Activated CD8-positive, alpha-beta T cell treated with anti-CD3 and anti-CD28 coated beads for 36 hours (primary cell): ENCODE measurements at regions not wholly inside any gene's neighbourhood (a gene's known extent, or its start where the extent isn't known, plus 50 kb on each side); places are given as distances from the start of the nearest gene placed in this dataset.
"Not testable (repeated sequence)": the region's sequence is repeated elsewhere in the genome, so short reads cannot be mapped to it uniquely, and the experiment has no call there.

Source experiments
- ATAC-seq: fragments of 200-7000 bp; cut with Tn5 transposase; one replicate; pipeline ENCODE4 v1.10.0; 2021; ENCODE audit warnings: mild to moderate bottlenecking, moderate library complexity
- CTCF ChIA-PET: fragments of 350-600 bp; sonication (Branson Sonifier 250); formaldehyde crosslinking; loops from one replicate; lab custom pipeline; 2021; ENCODE audit warnings: antibody characterized with exemption; lab: Charles Lee
- POLR2A ChIA-PET: fragments of 350-600 bp; sonication (Branson Sonifier 250); formaldehyde crosslinking; loops from one replicate; lab custom pipeline; 2021; ENCODE audit warnings: antibody characterized with exemption; lab: Charles Lee
- DNase-seq: peaks from one replicate; pipeline ENCODE4 v3.0.0-alpha.2; 2020
- H3K27ac Mint-ChIP-seq: one replicate; pipeline ENCODE4 v1.8.0; 2021; ENCODE audit warnings: mild to moderate bottlenecking, mixed read lengths
- H3K27me3 Mint-ChIP-seq: one replicate; pipeline ENCODE4 v1.8.0; 2021; ENCODE audit warnings: mixed read lengths
- H3K36me3 Mint-ChIP-seq: one replicate; pipeline ENCODE4 v1.8.0; 2021; ENCODE audit warnings: low read depth, mixed read lengths
- H3K4me1 Mint-ChIP-seq: one replicate; pipeline ENCODE4 v1.8.0; 2021; ENCODE audit warnings: low read depth, mixed read lengths
- H3K4me3 Mint-ChIP-seq: one replicate; pipeline ENCODE4 v1.8.0; 2021; ENCODE audit warnings: mild to moderate bottlenecking, moderate library complexity, mixed read lengths
- H3K9me3 Mint-ChIP-seq: one replicate; pipeline ENCODE4 v1.8.0; 2021; ENCODE audit warnings: mixed read lengths
- intact Hi-C: fragments of 100-400 bp; cut with micrococcal nuclease; formaldehyde crosslinking; loops from one replicate; pipeline ENCODE4 v1.10.0; 2022

DNA sequence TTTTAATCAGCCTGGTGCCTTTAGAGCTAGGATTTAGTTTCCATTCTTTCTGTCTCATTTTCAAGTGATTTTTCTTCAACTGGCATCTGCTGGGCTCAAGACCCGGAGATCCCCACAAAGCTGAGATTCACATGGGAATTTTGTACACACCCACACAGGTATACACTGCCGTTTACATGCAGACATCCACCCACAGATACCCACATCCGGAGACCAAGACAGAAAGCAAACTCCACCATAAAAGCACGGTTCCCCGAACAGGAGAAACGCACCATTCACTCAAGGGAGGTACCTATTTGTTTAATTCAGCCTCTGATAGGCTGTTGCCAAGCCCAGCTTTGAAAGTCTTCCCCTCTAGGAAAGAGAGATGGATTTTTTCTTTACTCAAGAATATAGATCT, 87.2 kb downstream of the ART5 start:
- Mint-ChIP-seq H3K27ac (peak overlapping the region; percentile 84), H3K27me3 (peaks cover 14% of the 10 kb centered on the region), H3K4me3 (peak overlapping the region; percentile 43)
- CTCF ChIA-PET, intact Hi-C loops, ATAC-seq, H3K9me3 Mint-ChIP-seq, POLR2A ChIA-PET, H3K4me1 Mint-ChIP-seq, H3K36me3 Mint-ChIP-seq: not testable (repeated sequence)
- DNase-seq, result peak; percentile 21

DNA sequence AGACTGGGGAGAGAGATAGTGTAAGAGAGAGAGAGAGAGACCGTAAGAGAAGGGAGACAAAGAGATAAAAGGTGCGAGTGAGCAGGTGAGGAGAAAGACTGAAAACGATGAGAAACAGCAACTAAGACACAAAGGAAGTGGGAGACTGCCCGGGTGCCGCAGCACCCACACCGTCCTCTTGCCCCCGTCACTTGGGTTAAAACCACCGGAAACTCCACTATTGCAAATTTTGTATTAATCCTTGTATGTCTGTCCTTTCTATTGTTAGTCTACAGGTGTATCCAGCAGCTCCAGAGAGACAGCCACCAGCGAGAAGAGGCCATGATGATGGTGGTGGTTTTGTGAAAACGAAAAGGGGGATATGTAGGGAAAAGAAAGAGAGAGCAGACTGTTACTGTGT, 96.8 kb downstream of the ART5 start:
- POLR2A ChIA-PET, H3K36me3 Mint-ChIP-seq, H3K4me1 Mint-ChIP-seq, H3K9me3 Mint-ChIP-seq, H3K27me3 Mint-ChIP-seq, ATAC-seq, CTCF ChIA-PET, intact Hi-C loops: not testable (repeated sequence)
- Mint-ChIP-seq H3K27ac (peak overlapping the region; percentile 56), H3K4me3 (peak overlapping the region; percentile 29)
- DNase-seq, result peak; percentile 19

DNA sequence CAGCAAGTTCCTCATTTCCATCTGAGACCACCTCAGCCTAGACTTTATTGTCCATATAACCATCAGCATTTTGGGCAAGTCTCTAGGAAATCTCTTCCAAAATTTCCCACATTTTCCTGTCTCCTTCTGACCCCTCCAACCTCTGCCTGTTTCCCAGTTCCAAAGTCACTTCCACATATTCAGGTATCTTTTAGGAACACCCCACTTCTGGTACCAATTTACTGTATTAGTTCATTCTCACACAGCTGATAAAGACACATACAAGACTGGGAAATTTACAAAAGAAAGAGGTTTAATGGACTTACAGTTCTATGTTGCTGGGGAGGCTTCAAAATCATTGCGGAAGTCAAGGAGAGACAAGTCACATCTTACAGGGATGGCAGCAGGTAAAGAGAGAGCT, 103.6 kb downstream of the ART5 start:
- intact Hi-C loops, ATAC-seq, H3K4me1 Mint-ChIP-seq, CTCF ChIA-PET, H3K36me3 Mint-ChIP-seq, DNase-seq, POLR2A ChIA-PET, H3K4me3 Mint-ChIP-seq, H3K27ac Mint-ChIP-seq: not testable (repeated sequence)
- Mint-ChIP-seq H3K27me3 (peaks cover 20% of the 10 kb centered on the region), H3K9me3 (peaks cover 13% of the 10 kb centered on the region)

DNA sequence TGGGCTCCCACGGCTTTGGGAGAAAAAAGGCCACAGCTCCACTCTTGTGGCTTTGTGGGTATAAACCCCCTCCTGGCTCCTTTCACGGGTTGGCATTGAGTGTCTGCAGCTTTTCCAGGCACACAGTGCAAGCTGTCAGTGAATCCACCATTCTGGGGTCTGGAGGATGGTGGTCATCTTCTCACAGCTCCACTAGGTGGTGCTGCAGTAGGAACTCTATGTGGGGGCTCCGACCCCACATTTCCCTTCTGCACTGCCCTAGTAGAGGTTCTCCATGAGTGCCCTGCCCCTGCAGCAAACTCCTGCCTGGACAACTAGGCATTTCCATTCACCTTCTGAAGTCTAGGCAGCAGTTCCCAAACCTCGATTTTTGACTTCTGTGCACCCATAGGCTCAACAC, 104.5 kb downstream of the ART5 start:
- H3K27me3 Mint-ChIP-seq, result peaks cover 20% of the 10 kb centered on the region
- H3K4me1 Mint-ChIP-seq, POLR2A ChIA-PET, intact Hi-C loops, H3K4me3 Mint-ChIP-seq, H3K36me3 Mint-ChIP-seq, CTCF ChIA-PET, H3K27ac Mint-ChIP-seq, ATAC-seq, DNase-seq: not testable (repeated sequence)
- peaks cover 13% of the 10 kb centered on the region for H3K9me3 Mint-ChIP-seq

DNA sequence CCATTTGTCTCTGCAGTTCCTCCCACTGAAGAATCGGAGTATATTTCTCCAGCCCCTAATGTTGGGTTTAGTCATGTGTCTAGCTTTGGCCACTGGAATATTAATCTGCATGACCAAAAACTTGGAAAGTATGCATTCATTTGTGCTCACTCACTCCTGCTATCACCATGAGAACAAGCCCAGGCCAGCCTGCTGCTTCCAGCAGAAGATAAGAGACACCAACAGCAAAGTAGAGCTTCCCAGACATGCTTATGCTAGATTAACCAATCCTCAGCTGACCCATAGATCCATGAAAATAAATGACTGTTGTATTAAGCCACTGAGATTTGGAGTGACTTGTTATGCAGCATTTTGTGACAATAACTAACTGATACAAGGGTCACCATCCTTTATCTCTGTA, 108.8 kb downstream of the ART5 start:
- CTCF ChIA-PET, H3K4me1 Mint-ChIP-seq, H3K9me3 Mint-ChIP-seq, H3K36me3 Mint-ChIP-seq, ATAC-seq, POLR2A ChIA-PET, H3K27ac Mint-ChIP-seq, DNase-seq, intact Hi-C loops, H3K4me3 Mint-ChIP-seq: not testable (repeated sequence)
- H3K27me3 Mint-ChIP-seq, result peaks cover 21% of the 10 kb centered on the region

DNA sequence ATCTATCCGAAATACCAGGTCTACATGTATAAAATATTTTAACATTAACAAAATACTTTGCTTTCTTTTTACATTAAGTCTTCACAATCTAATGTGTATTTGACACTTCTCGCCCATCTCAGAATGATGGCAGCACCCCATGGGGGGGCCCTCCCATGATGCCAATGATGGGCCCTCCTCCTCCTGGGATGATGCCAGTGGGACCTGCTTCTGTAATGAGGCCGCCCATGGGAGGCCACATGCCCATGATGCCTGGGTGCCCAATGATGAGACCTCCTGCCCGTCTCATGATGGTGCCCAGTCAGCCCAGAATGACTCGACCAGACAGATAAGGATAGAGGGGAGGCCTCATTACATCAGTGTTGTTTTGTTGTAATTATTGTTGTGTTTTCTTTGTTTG, 110.5 kb downstream of the ART5 start:
- H3K4me1 Mint-ChIP-seq, POLR2A ChIA-PET, H3K4me3 Mint-ChIP-seq, DNase-seq, ATAC-seq, H3K27ac Mint-ChIP-seq, H3K9me3 Mint-ChIP-seq, H3K36me3 Mint-ChIP-seq, intact Hi-C loops, CTCF ChIA-PET: not testable (repeated sequence)
- H3K27me3 Mint-ChIP-seq, result peaks cover 16% of the 10 kb centered on the region

DNA sequence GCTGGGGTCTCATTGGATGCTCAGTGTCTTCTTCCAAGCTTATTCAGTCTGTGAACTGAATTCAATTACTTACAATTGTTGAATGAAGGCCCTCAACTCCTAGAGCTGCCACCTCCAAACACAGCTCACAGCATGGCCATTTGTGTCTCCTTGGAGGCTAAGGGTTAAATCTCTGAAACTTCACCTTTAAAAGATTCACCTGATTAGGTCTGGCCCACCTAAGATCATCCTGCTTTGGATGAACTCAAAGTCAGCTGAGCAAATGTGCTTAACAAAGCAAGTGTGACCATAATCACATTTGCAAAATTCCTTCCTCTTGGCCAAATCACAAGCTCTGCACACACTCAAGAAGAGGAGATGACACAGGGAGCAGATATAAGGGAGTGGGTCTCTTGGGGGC, 118.2 kb downstream of the ART5 start:
- POLR2A ChIA-PET, H3K4me3 Mint-ChIP-seq, H3K36me3 Mint-ChIP-seq, intact Hi-C loops, H3K27ac Mint-ChIP-seq, ATAC-seq, CTCF ChIA-PET, H3K4me1 Mint-ChIP-seq, H3K27me3 Mint-ChIP-seq, DNase-seq, H3K9me3 Mint-ChIP-seq: not testable (repeated sequence)

DNA sequence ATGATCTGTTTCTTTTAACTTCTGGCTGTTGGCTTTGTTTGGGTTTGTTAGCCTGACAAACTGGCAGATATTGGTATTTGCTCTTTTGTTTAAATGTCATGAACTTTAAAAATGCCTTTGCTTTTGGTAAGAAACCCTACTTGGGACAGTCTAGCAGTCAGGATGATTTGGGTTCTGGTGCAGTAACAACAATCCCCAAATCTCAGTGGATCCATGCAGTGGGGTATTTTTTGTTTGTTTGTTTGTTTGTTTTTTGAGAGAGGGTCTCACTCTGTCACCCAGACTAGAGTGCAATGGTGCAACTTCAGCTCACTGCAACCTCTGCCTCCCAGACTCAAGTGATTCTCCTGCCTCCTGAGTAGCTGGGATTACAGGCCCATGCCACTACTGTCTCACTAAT, 120.9 kb downstream of the ART5 start:
- H3K9me3 Mint-ChIP-seq, H3K27ac Mint-ChIP-seq, CTCF ChIA-PET, DNase-seq, ATAC-seq, H3K27me3 Mint-ChIP-seq, H3K36me3 Mint-ChIP-seq, intact Hi-C loops, POLR2A ChIA-PET, H3K4me1 Mint-ChIP-seq, H3K4me3 Mint-ChIP-seq: not testable (repeated sequence)

DNA sequence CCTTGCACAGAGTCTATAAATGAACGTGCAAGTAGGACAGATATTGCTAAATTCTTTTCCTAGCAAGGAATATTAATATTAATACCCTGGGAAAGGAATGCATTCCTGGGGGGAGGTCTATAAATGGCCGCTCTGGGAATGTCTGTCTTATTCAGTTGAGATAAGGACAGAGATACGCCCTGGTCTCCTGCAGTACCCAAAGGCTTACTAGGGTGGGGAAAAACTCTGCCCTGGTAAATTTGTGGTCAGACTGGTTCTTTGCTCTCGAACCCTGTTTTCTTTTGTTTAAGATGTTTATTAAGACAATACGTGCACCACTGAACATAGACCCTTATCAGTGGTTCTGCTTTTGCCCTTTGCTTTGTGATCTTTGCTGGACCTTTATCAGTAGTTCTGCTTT, 122.0 kb downstream of the ART5 start:
- H3K4me1 Mint-ChIP-seq, H3K27me3 Mint-ChIP-seq, H3K36me3 Mint-ChIP-seq, H3K9me3 Mint-ChIP-seq, H3K4me3 Mint-ChIP-seq, DNase-seq, CTCF ChIA-PET, POLR2A ChIA-PET, H3K27ac Mint-ChIP-seq, ATAC-seq, intact Hi-C loops: not testable (repeated sequence)

DNA sequence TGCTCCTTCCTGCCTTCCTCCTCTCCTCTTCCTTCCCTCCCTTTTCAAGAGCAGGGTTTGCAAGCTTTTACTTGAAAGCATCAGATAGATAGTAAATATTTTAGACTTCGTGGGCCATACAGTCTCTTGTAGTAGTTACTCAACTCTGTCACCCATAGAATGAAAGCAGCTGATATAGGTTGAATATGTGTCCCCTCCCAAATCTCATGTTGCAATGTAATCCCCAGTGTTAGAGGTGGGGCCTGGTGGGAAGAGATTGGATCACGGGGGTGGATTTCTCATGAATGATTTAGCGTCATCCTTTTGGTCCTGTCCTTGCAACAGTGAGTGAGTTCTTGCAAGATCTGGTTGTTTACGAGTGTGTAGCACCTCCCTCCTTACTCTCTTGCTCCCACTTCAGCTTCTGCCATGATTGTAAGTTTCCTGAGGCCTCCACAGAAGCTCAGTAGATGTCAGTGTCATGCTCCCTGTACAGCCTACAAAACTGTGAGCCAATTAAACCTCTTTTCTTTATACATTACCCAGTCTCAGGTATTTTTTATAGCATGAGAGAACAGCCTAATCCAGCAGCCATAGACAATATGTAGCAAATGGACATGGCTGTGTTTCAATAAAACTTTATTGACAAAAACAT, 124.7 kb downstream of the ART5 start:
- ATAC-seq, H3K36me3 Mint-ChIP-seq, H3K4me3 Mint-ChIP-seq, H3K9me3 Mint-ChIP-seq, DNase-seq, H3K27me3 Mint-ChIP-seq, H3K4me1 Mint-ChIP-seq, intact Hi-C loops, POLR2A ChIA-PET, H3K27ac Mint-ChIP-seq, CTCF ChIA-PET: not testable (repeated sequence)

DNA sequence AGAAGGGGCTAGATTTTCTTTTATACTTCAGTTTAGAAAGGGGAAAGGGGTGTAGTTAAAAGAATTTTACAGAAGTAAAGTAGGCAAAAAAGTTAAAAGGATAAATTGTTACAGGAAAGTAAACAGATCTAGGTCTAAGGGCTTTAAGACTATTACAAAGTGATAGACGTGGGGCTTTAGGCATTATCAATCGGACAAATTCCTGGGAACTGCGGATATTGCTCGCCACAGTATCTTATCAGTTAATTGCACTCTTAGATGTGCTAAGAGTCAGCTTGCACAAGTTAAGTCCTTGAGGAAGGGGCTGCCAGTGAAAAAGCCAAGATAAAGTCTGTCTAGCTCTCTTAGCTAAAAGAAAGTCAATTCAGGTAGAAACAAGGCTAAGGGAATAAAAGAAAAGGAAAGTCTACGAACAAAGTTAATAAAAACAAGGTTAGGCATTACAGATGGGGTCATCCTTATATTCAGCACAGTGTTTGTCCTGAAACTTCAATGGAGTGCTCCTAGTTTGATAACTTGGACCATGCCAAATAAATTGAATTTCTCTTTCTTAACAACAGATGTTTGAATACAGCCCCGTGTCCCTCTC, 125.4 kb downstream of the ART5 start:
- H3K27ac Mint-ChIP-seq, POLR2A ChIA-PET, H3K4me3 Mint-ChIP-seq, CTCF ChIA-PET, intact Hi-C loops, H3K27me3 Mint-ChIP-seq, H3K4me1 Mint-ChIP-seq, DNase-seq, ATAC-seq, H3K9me3 Mint-ChIP-seq, H3K36me3 Mint-ChIP-seq: not testable (repeated sequence)

DNA sequence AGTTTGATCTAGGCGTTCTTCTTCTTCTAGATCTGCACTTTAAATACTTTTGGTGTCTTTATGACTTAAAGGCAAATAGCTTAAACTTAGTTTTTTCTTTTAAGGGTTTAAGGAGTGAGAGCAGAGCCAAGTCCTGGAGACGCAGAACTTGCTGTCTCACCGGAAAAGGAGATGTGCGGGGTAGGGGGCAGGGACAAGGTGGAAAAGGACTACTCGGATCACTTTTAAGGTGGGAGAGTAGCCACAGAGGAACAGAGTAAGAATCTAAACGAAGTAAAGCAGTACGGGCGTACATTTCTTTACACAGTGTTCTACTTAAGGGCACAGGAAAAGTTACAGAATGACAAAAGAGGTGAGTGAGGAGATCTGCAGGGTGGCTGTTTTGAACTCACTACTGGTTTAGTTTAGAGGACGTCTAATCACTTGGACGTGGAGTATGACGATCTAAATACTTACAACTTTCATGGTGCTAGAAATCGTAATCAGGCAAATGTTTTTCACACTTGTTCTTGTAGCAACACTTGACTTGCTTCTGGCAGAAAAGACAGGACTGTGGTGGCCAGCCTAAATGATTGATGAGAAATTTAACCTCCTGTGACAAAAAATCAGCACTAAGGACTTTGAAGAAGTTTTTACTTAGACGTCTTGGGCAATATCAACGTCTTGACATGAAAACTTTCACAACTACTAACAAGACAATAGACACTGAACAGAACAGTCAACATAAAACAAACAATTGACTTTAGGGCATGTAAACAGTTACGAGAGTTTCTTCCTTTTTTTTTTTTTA, 127.0 kb downstream of the ART5 start:
- H3K9me3 Mint-ChIP-seq, CTCF ChIA-PET, ATAC-seq, H3K4me1 Mint-ChIP-seq, H3K4me3 Mint-ChIP-seq, POLR2A ChIA-PET, intact Hi-C loops, DNase-seq, H3K27me3 Mint-ChIP-seq, H3K27ac Mint-ChIP-seq, H3K36me3 Mint-ChIP-seq: not testable (repeated sequence)
